HepG2 (cell line): ENCODE measurements at regions not wholly inside any gene's neighbourhood (a gene's known extent, or its start where the extent isn't known, plus 50 kb on each side); places are given as distances from the start of the nearest gene placed in this dataset.
A peak's percentile ranks its signal among the peaks of the same experiment; 100 is the strongest.

Source experiments
- ATAC-seq: fragments of 200-7000 bp; cut with Tn5 transposase; 3 replicates; pipeline ENCODE4 v1.9.1; 2020; ENCODE audit warnings: mild to moderate bottlenecking, moderate library complexity
- BruUV-seq: library from RNA; stranded (reverse); fragments of 400-500 nt; replicated peaks from 2 replicates; lab custom pipeline; 2021; lab: Mats Ljungman, UMichigan
- CTCF ChIA-PET: fragments of 300-600 bp; formaldehyde crosslinking; extraction: SDS; loops from one replicate; lab custom pipeline; 2021; ENCODE audit warnings: low total read pairs, inconsistent platforms, low intra/inter-chr PET ratio; lab: Yijun Ruan, JAX
- POLR2A ChIA-PET: fragments of 350-600 bp; sonication (Branson Sonifier 250); formaldehyde crosslinking; loops from one replicate; lab custom pipeline; 2020; ENCODE audit warnings: antibody characterized with exemption, inconsistent platforms; lab: Yijun Ruan, JAX
- DNase-seq: peaks from one replicate; pipeline ENCODE4 v3.0.0-alpha.2; 2015; ENCODE audit warnings: low spot score
- FAIRE-seq: peaks from 3 replicates; lab custom pipeline; 2011; peaks lifted over from hg19 to GRCh38; lab: Jason Lieb, UNC
- H2AFZ ChIP-seq: one replicate; pipeline ENCODE4 v1.6.1; 2011; ENCODE audit warnings: low read length, inconsistent platforms
- H3K27ac ChIP-seq: fragments of 300-600 bp; 3 replicates; pipeline ENCODE4 v1.8.0; 2011; ENCODE audit warnings: mixed run types, mild to moderate bottlenecking, mixed read lengths, low read length, inconsistent platforms; ENCODE audit not compliant: insufficient read depth; ENCODE audit errors: extremely low read length
- H3K27me3 ChIP-seq, 2 experiments: fragments of 200-600 bp in 1 of 2; 2 replicates in 1 of 2; 3 replicates in 1 of 2; pipeline versions ENCODE4 v1.6.0 to v1.8.0; 2011; ENCODE audit warnings: low read length in 2 of 2, mild to moderate bottlenecking in 2 of 2, moderate library complexity in 2 of 2, inconsistent platforms in 1 of 2; ENCODE audit not compliant: insufficient read depth in 2 of 2, control insufficient read depth in 1 of 2
- H3K36me3 ChIP-seq, 2 experiments: fragments of 200-600 bp in 1 of 2; replicated peaks in 1 of 2; 2 replicates in 1 of 2; 3 replicates in 1 of 2; pipeline versions ENCODE4 v1.5.1 to v1.8.0; 2011; ENCODE audit warnings: low read length in 2 of 2, inconsistent platforms in 1 of 2; ENCODE audit not compliant: insufficient read depth in 2 of 2, control insufficient read depth in 1 of 2
- H3K4me1 ChIP-seq: 2 replicates; pipeline ENCODE4 v1.5.1; 2012; ENCODE audit warnings: low read length, inconsistent platforms; ENCODE audit not compliant: insufficient read depth
- H3K4me2 ChIP-seq: 2 replicates; pipeline ENCODE4 v1.6.0; 2011; ENCODE audit warnings: low read depth, low read length, inconsistent platforms
- H3K4me3 ChIP-seq, 3 experiments: fragments of 200-600 bp in 1 of 3; sonication (generic), shearing (Covaris generic) in 1 of 3; replicated peaks in 1 of 3; 2 replicates each; pipeline ENCODE4 v1.5.1; 2011 to 2016; ENCODE audit warnings: low read length in 3 of 3, inconsistent platforms in 2 of 3, low read depth in 2 of 3, mild to moderate bottlenecking in 2 of 3, control low read depth in 1 of 3, mixed read lengths in 1 of 3; ENCODE audit not compliant: insufficient read depth in 1 of 3
- H3K79me2 ChIP-seq: one replicate; pipeline ENCODE4 v1.6.1; 2011; ENCODE audit warnings: low read length, inconsistent platforms; ENCODE audit not compliant: insufficient read depth
- H3K9ac ChIP-seq: 2 replicates; pipeline ENCODE4 v1.6.0; 2011; ENCODE audit warnings: mild to moderate bottlenecking, low read depth, low read length, inconsistent platforms; ENCODE audit not compliant: insufficient read depth
- H3K9me3 ChIP-seq: 2 replicates; pipeline ENCODE4 v1.5.1; 2012; ENCODE audit warnings: mild to moderate bottlenecking, low read length
- H4K20me1 ChIP-seq: 2 replicates; pipeline ENCODE4 v1.6.0; 2011; ENCODE audit warnings: inconsistent platforms, mild to moderate bottlenecking, low read length, moderate library complexity; ENCODE audit not compliant: insufficient read depth
- KIAA2018 ChIP-seq: sonication (generic); formaldehyde crosslinking; IDR thresholded peaks from 2 replicates; pipeline ENCODE4 v1.5.0; 2020; ENCODE audit warnings: mild to moderate bottlenecking, missing genetic modification reagents, borderline replicate concordance
- MNT ChIP-seq: fragments of 450-650 bp; IDR thresholded peaks from 2 replicates; pipeline ENCODE4 v1.6.1; 2016
- ZMYM3 ChIP-seq: sonication (generic); formaldehyde crosslinking; IDR thresholded peaks from 2 replicates; pipeline ENCODE4 v1.5.1; 2020; ENCODE audit warnings: mild to moderate bottlenecking, missing genetic modification reagents
- WGBS: methylation state at CpG from one replicate; pipeline ENCODE4 v1.1.6; 2017; ENCODE audit warnings: low lambda C conversion rate; 5-methylcytosine and 5-hydroxymethylcytosine counted together
- in situ Hi-C: cut with HindIII; loops from 2 replicates; pipeline ENCODE4 v1.10.0; 2017; ENCODE audit warnings: low pct_unique_long_range_greater_than_20kb; ENCODE audit not compliant: extremely low pct_ligation_motif_present
- intact Hi-C: fragments of 100-400 bp; cut with micrococcal nuclease; formaldehyde crosslinking; loops from one replicate; pipeline ENCODE4 v1.10.0; 2022; ENCODE audit not compliant: unreplicated experiment

DNA sequence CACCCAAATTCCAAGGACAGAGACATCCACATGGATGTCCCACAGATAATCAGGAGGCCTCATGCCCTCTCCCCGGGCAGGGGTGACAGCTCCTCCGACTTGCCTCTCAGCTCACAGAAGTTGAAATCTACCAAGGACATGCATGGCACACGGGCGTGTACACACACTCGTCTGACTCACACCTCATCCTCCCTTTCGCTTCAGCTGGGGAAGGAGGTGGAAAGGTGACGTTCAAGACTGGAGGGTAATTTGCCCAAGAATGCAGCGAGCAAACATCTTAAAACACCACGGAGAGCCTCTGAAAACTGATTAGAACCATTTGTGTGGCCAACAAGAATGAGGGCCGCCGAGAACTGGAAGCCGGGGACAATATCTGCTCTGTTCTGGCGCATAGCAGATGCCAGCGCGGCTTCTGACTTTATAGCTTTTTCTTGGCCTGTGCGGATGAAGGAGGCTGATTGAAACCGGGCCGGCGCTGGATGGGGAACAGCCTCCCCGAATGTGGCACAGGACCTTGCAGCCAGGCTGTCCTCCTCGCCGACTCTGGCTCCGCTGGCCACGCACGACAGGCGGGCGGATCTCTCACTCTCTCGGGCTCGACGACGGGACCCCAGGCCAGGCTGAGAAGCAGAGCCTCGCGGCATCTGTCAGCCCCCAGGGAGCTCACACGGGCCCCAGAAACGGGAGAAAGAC, 100.9 kb downstream of the C16orf95 start:
- ChIA-PET CTCF (no interaction called here), POLR2A (no interaction called here)
- H2AFZ ChIP-seq: no peak overlapping the region
- FAIRE-seq (no peak), DNase-seq (no peak), ATAC-seq (no peak)
- H3K9me3 ChIP-seq: no peaks in the 10 kb centered on the region
- H3K79me2 ChIP-seq: no peaks in the 10 kb centered on the region
- H3K36me3 ChIP-seq: no peaks in the 10 kb centered on the region
- no peak for TF ChIP-seq KIAA2018
- TF ChIP-seq MNT: 0 out of 2 replicates have a peak, but pooled peaks have one; percentile 2
- TF ChIP-seq ZMYM3 (CRISPR knock-in tag): no peak
- H3K27ac ChIP-seq: no peak overlapping the region
- intact Hi-C loops (no loop called here), in situ Hi-C loops (no loop called here)
- H3K27me3 ChIP-seq: no peaks in the 10 kb centered on the region; a peak in 1 of 5 replicates
- no TSS peak for BruUV-seq
- WGBS: 56% methylated on average over 16 of the region's 35 CpGs
- H3K9ac ChIP-seq: no peak overlapping the region
- H3K4me1 ChIP-seq: no peaks in the 10 kb centered on the region
- no peak overlapping the region for H3K4me3 ChIP-seq
- no peaks in the 10 kb centered on the region; the same call in 1 of the 2 replicates for H4K20me1 ChIP-seq
- no peak overlapping the region for H3K4me2 ChIP-seq
